H1 (cell line): ENCODE measurements at regions not wholly inside any gene's neighbourhood (a gene's known extent, or its start where the extent isn't known, plus 50 kb on each side); places are given as distances from the start of the nearest gene placed in this dataset.

Experiments
- NRF1 ChIP-seq: IDR thresholded peaks from 2 replicates; pipeline ENCODE4 v1.6.1; 2011; ENCODE audit warnings: mild to moderate bottlenecking, low read depth, low read length, improper control_type of control experiment
- TAF1 ChIP-seq: IDR thresholded peaks from 2 replicates; pipeline ENCODE4 v1.6.1; 2011; ENCODE audit warnings: mild to moderate bottlenecking, low read depth, low read length

DNA sequence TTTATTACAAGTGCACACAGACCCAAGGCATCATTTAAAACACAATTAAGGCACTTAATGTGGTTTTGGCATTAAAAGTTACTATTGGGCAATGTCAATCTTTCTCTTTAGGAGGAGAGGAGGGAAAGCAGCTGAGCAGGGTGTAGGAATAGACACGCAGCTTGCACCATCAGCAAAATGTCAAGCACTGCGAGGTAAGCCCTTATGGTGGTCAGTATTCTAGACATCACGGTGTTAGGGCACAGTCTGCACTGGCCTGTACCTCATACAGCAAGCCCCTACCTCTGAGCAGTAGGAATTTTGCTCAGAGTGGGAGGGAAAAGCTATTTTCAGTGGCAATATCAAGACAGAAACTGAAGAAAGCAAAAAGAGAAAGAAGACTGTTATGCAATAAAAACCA is 62.0 kb upstream of the ESRRG start:
- TF ChIP-seq NRF1 (no peak), TAF1 (no peak)
